ENCODE measurements at regions not wholly inside any gene's neighbourhood (a gene's known extent, or its start where the extent isn't known, plus 50 kb on each side); places are given as distances from the start of the nearest gene placed in this dataset.
"Not testable (repeated sequence)": the region's sequence is repeated elsewhere in the genome, so short reads cannot be mapped to it uniquely, and the experiment has no call there.

GRCh38 chr14:105931808-105932483, 405.6 kb downstream of the TMEM121 start:
- no peak for DNase-seq (ENCODE audit: low spot score)

- no peak for DNase-seq (ENCODE audit: low spot score)
These were observed 406.9 kb downstream of the TMEM121 start for GRCh38 chr14:105933238-105933637.

- DNase-seq (ENCODE audit: low spot score): no peak
These were observed 409.0 kb downstream of the TMEM121 start for GRCh38 chr14:105935384-105935783.

GRCh38 chr14:105937253-105938054, 411.1 kb downstream of the TMEM121 start:
- DNase-seq (ENCODE audit: low spot score): no peak

- no peak for DNase-seq (ENCODE audit: low spot score)
These were observed 411.9 kb downstream of the TMEM121 start for GRCh38 chr14:105938055-105938863.

GRCh38 chr14:105938959-105939358, 412.6 kb downstream of the TMEM121 start:
- no peak for DNase-seq (ENCODE audit: low spot score)

- no peak for DNase-seq (ENCODE audit: low spot score)
These were observed 413.6 kb downstream of the TMEM121 start for GRCh38 chr14:105939810-105940508.

- no peak for DNase-seq (ENCODE audit: low spot score)
These were observed 414.3 kb downstream of the TMEM121 start for GRCh38 chr14:105940534-105941225.

GRCh38 chr14:105941226-105942166, 415.1 kb downstream of the TMEM121 start:
- DNase-seq (ENCODE audit: low spot score): no peak

- DNase-seq (ENCODE audit: low spot score): not testable (repeated sequence)
These were observed 416.3 kb downstream of the TMEM121 start for GRCh38 chr14:105942725-105943124.

GRCh38 chr14:105943973-105944602, 417.7 kb downstream of the TMEM121 start:
- no peak for DNase-seq (ENCODE audit: low spot score)

GRCh38 chr14:105944632-105945610, 418.5 kb downstream of the TMEM121 start:
- no peak for DNase-seq (ENCODE audit: low spot score)

GRCh38 chr14:105945896-105946295, 419.5 kb downstream of the TMEM121 start:
- DNase-seq (ENCODE audit: low spot score): no peak

GRCh38 chr14:105947599-105947998, 421.2 kb downstream of the TMEM121 start:
- no peak for DNase-seq (ENCODE audit: low spot score)

- DNase-seq (ENCODE audit: low spot score): not testable (repeated sequence)
These were observed 422.6 kb downstream of the TMEM121 start for GRCh38 chr14:105948955-105949354.

- not testable (repeated sequence) for DNase-seq (ENCODE audit: low spot score)
These were observed 424.0 kb downstream of the TMEM121 start for GRCh38 chr14:105950364-105950892.

- DNase-seq (ENCODE audit: low spot score): no peak
These were observed 425.0 kb downstream of the TMEM121 start for GRCh38 chr14:105951399-105951798.

GRCh38 chr14:105952222-105952621, 425.8 kb downstream of the TMEM121 start:
- DNase-seq (ENCODE audit: low spot score): no peak

All from left forelimb (tissue), 1 donor.